ENCODE measurements at regions not wholly inside any gene's neighbourhood (a gene's known extent, or its start where the extent isn't known, plus 50 kb on each side); places are given as distances from the start of the nearest gene placed in this dataset.

- dilution Hi-C loops (cut with MboI; ENCODE audit: extremely low pct_ligation_motif_present, low sequenced_read_pairs): no loop called here
These were observed 80.3 kb upstream of the NOCT start for GRCh38 chr4:138935135-138935807.

More at GRCh38 chr4:138935135-138935807, 80.3 kb upstream of the NOCT start:
- H3K9me1 ChIP-seq (replicated peaks; ENCODE audit: control insufficient read depth, extremely low read depth, insufficient read depth, low read length): no peaks in the 10 kb centered on the region
- no TSS peak for BruUV-seq (replicated peaks)
- CTCF ChIA-PET: interaction anchor here (0.7 to 3.2 kb wide), 5 partner anchors 10 to 84 kb away, joined by 3 to 80 read pairs (median 4); no protein-coding TSS in a partner anchor
- no peaks in the 10 kb centered on the region for H3K4me1 ChIP-seq (ENCODE audit: control insufficient read depth, extremely low read depth, insufficient read depth, low read length)
- no peak overlapping the region for H3K4me2 ChIP-seq (ENCODE audit: insufficient read depth, low read length)
- DNase-seq (ENCODE audit: low read depth, low spot score) (no peak), FAIRE-seq (no peak)
- no peaks in the 10 kb centered on the region for H4K20me1 ChIP-seq (replicated peaks; ENCODE audit: control insufficient read depth, extremely low read depth, insufficient read depth, low read length)
- H3K9me3 ChIP-seq (replicated peaks; ENCODE audit: control insufficient read depth, insufficient read depth, low read length): no peaks in the 10 kb centered on the region
- no peaks in the 10 kb centered on the region for H3K36me3 ChIP-seq (ENCODE audit: control insufficient read depth in 2 of 2, extremely low read depth in 1 of 2, insufficient read depth in 2 of 2, low read length in 2 of 2)
- no peaks in the 10 kb centered on the region for H3K79me2 ChIP-seq (ENCODE audit: control insufficient read depth, insufficient read depth, low read length)
- no peak for TF ChIP-seq FOS (IDR thresholded peaks at IDR 0.05; ENCODE audit: borderline replicate concordance, insufficient read depth, low read length)
- TF ChIP-seq MYC (IDR thresholded peaks at IDR 0.05; ENCODE audit: low read depth, low read length): no peak
- no peak for TF ChIP-seq POLR2AphosphoS5 (IDR thresholded peaks at IDR 0.05; ENCODE audit: insufficient read depth, low read depth, low read length)
- TF ChIP-seq JUN (IDR thresholded peaks at IDR 0.05; ENCODE audit: borderline replicate concordance, insufficient read depth, insufficient read length, low read depth): no peak
- TF ChIP-seq POLR2A (IDR thresholded peaks at IDR 0.05; ENCODE audit: low read depth, low read length): no peak
- no peak for TF ChIP-seq EZH2 (IDR thresholded peaks at IDR 0.05; ENCODE audit: borderline replicate concordance, low read depth, low read length, severe bottlenecking)
- TF ChIP-seq MAX (IDR thresholded peaks at IDR 0.05; ENCODE audit: insufficient read depth, insufficient read length): no peak
- no peak for TF ChIP-seq GATA2 (IDR thresholded peaks at IDR 0.05; ENCODE audit: insufficient read depth, insufficient read length, low read depth, low read length)
- no peak for TF ChIP-seq CTCF (IDR thresholded peaks at IDR 0.05; ENCODE audit: extremely low read depth in 1 of 2, insufficient read depth in 1 of 2, low read depth in 1 of 2, low read length in 2 of 2)
- no peak overlapping the region for H2AFZ ChIP-seq (ENCODE audit: low read depth, low read length)
- no peak overlapping the region for H3K9ac ChIP-seq (replicated peaks; ENCODE audit: extremely low read depth, insufficient read depth, low read length)
- H3K27ac ChIP-seq (ENCODE audit: insufficient read depth, low read depth, low read length): no peak overlapping the region
- H3K27me3 ChIP-seq (ENCODE audit: control insufficient read depth in 2 of 2, insufficient read depth in 2 of 2, low read length in 2 of 2): no peaks in the 10 kb centered on the region
- POLR2A ChIA-PET: no interaction called here
- no peak overlapping the region for H3K4me3 ChIP-seq (replicated peaks in 1 of 3; ENCODE audit: insufficient read depth in 1 of 3, low read depth in 1 of 3, low read length in 3 of 3)
- intact Hi-C loops (cut with micrococcal nuclease): loop anchor here (5.0 kb wide), 1 partner anchor 253 kb away; no protein-coding TSS in a partner anchor
